ENCODE measurements at regions not wholly inside any gene's neighbourhood (a gene's known extent, or its start where the extent isn't known, plus 50 kb on each side); places are given as distances from the start of the nearest gene placed in this dataset.

DNA sequence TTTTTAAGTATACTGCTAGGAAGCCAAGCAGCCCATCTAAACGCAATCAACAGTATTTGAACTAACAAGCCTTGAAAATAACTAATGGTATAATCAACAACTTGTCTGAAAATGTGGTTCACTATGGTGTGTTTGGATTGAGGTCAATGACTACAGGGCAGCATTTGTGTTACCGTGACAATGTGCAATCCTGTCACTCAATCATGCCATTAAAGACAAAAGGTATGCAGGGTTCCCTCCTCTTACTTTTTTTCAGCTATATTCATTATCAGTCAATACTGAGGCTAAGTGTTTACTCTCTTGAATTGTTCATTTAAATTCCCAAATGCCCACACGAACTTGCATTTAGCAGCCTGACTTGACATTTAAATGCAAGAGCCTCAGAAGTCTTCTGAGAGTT is 1099.3 kb upstream of the EPHA6 start:
- TF ChIP-seq GATA2 (IDR thresholded peaks at IDR 0.05; ENCODE audit: low read depth, low read length) (no peak), GATA3 (IDR thresholded peaks at IDR 0.05; ENCODE audit: low read depth, low read length) (no peak)
